B cell (primary cell): ENCODE measurements at regions not wholly inside any gene's neighbourhood (a gene's known extent, or its start where the extent isn't known, plus 50 kb on each side); places are given as distances from the start of the nearest gene placed in this dataset.

Experiments used
- ATAC-seq: fragments of 200-7000 bp; cut with Tn5 transposase; one replicate; pipeline ENCODE4 v1.10.0; 2021; ENCODE audit warnings: low read depth, mild to moderate bottlenecking, moderate number of reproducible peaks, moderate library complexity
- CTCF ChIA-PET: fragments of 350-600 bp; sonication (Branson Sonifier 250); formaldehyde crosslinking; loops from one replicate; lab custom pipeline; 2021; ENCODE audit warnings: antibody characterized with exemption, inconsistent platforms; lab: Charles Lee
- POLR2A ChIA-PET: fragments of 350-600 bp; sonication (Branson Sonifier 250); formaldehyde crosslinking; loops from one replicate; lab custom pipeline; 2021; ENCODE audit warnings: antibody characterized with exemption; lab: Charles Lee
- DNase-seq: peaks from one replicate; pipeline ENCODE4 v3.0.0; 2013
- H2AFZ ChIP-seq: 2 replicates; pipeline ENCODE4 v1.6.1; 2012; ENCODE audit warnings: mild to moderate bottlenecking, low read depth, low read length; ENCODE audit not compliant: insufficient read depth, poor library complexity, severe bottlenecking
- H3K27ac ChIP-seq, 2 donors: 1 replicate in 1 of 2; 2 replicates in 1 of 2; pipeline ENCODE4 v1.5.1; 2012 to 2013; ENCODE audit warnings: low read length in 2 of 2, mild to moderate bottlenecking in 2 of 2, moderate library complexity in 1 of 2
- H3K27me3 ChIP-seq, 4 experiments: fragments of 200-600 bp in 1 of 4; sonication (generic) in 1 of 4; replicated peaks in 1 of 4; 1 replicate in 2 of 4; 2 replicates in 2 of 4; pipeline versions ENCODE4 v1.6.1 to v1.7.0; 2013 to 2016; ENCODE audit warnings: low read length in 3 of 4, mild to moderate bottlenecking in 2 of 4, mixed read lengths in 1 of 4, moderate library complexity in 1 of 4; ENCODE audit not compliant: insufficient read depth in 4 of 4, control insufficient read depth in 3 of 4; ENCODE audit errors: control extremely low read depth in 1 of 4
- H3K36me3 ChIP-seq, 2 experiments: replicated peaks in 1 of 2; 1 replicate in 1 of 2; 2 replicates in 1 of 2; pipeline versions ENCODE4 v1.6.1 to v1.7.1; 2013; ENCODE audit warnings: low read length in 1 of 2; ENCODE audit not compliant: insufficient read depth in 2 of 2, control insufficient read depth in 1 of 2; ENCODE audit errors: control extremely low read depth in 1 of 2, extremely low read depth in 1 of 2
- H3K4me1 ChIP-seq, 2 donors: fragments of 200-600 bp in 1 of 2; sonication (generic) in 1 of 2; 1 replicate in 1 of 2; 2 replicates in 1 of 2; pipeline versions ENCODE4 v1.5.1 to v1.6.1; 2013 to 2017; ENCODE audit warnings: low read length in 2 of 2; ENCODE audit not compliant: control insufficient read depth in 2 of 2, insufficient read depth in 2 of 2
- H3K4me2 ChIP-seq: replicated peaks from 2 replicates; pipeline ENCODE3; 2012; ENCODE audit warnings: mild to moderate bottlenecking, low read depth, low read length; ENCODE audit not compliant: poor library complexity, severe bottlenecking
- H3K4me3 ChIP-seq, 5 experiments: fragments of 200-600 bp in 1 of 5; sonication (generic) in 1 of 5; 1 replicate in 3 of 5; 2 replicates in 2 of 5; pipeline versions ENCODE4 v1.5.1 to v1.7.0; 2011 to 2016; ENCODE audit warnings: low read length in 4 of 5, mild to moderate bottlenecking in 4 of 5, low read depth in 2 of 5, control low read depth in 1 of 5, moderate library complexity in 1 of 5; ENCODE audit not compliant: insufficient read depth in 1 of 5; ENCODE audit errors: control extremely low read depth in 1 of 5, extremely low read depth in 1 of 5
- H3K79me2 ChIP-seq: fragments of 200-600 bp; sonication (generic); one replicate; pipeline ENCODE4 v1.6.0; 2016; ENCODE audit warnings: low read length; ENCODE audit not compliant: control insufficient read depth, insufficient read depth
- H3K9ac ChIP-seq: fragments of 200-600 bp; sonication (generic); 2 replicates; pipeline ENCODE4 v1.6.1; 2017; ENCODE audit warnings: mild to moderate bottlenecking, low read length, moderate library complexity
- H3K9me3 ChIP-seq, 3 donors: one replicate each; pipeline versions ENCODE4 v1.6.1 to v1.7.1; 2013; ENCODE audit warnings: low read length in 2 of 3; ENCODE audit not compliant: control insufficient read depth in 2 of 3, insufficient read depth in 1 of 3; ENCODE audit errors: control extremely low read depth in 1 of 3
- H4K20me1 ChIP-seq: 2 replicates; pipeline ENCODE4 v1.6.0; 2012; ENCODE audit warnings: mild to moderate bottlenecking, low read length; ENCODE audit not compliant: insufficient read depth, control insufficient read depth, poor library complexity, severe bottlenecking
- H3K27ac Mint-ChIP-seq: one replicate; pipeline ENCODE4 v1.8.0; 2021; ENCODE audit warnings: mixed read lengths
- H3K27me3 Mint-ChIP-seq: one replicate; pipeline ENCODE4 v1.8.0; 2021; ENCODE audit warnings: mixed read lengths
- H3K4me1 Mint-ChIP-seq: one replicate; pipeline ENCODE4 v1.8.0; 2021; ENCODE audit warnings: mixed read lengths
- H3K4me3 Mint-ChIP-seq: one replicate; pipeline ENCODE4 v1.8.0; 2021; ENCODE audit warnings: mixed read lengths
- H3K9me3 Mint-ChIP-seq: one replicate; pipeline ENCODE4 v1.8.0; 2022; ENCODE audit warnings: mixed read lengths; ENCODE audit not compliant: insufficient read depth
- EZH2 ChIP-seq: IDR thresholded peaks from 2 replicates; pipeline ENCODE4 v1.6.1; 2012; ENCODE audit warnings: borderline replicate concordance, low read depth, mild to moderate bottlenecking, moderate library complexity, low read length; ENCODE audit not compliant: insufficient read depth, poor library complexity, severe bottlenecking
- WGBS: methylation state at CpG from one replicate; pipeline ENCODE4 v1.1.5; 2013; ENCODE audit warnings: missing lambda C conversion rate; ENCODE audit not compliant: insufficient coverage; 5-methylcytosine and 5-hydroxymethylcytosine counted together
- intact Hi-C: fragments of 100-400 bp; cut with micrococcal nuclease; formaldehyde crosslinking; loops from one replicate; pipeline ENCODE4 v1.10.0; 2022
- TF ChIP-seq, protein P1 (sequence below): fragments of 200-600 bp; IDR thresholded peaks from one replicate; pipeline ENCODE4 v1.8.0; 2022; ENCODE audit warnings: antibody characterized with exemption, mild to moderate bottlenecking

DNA sequence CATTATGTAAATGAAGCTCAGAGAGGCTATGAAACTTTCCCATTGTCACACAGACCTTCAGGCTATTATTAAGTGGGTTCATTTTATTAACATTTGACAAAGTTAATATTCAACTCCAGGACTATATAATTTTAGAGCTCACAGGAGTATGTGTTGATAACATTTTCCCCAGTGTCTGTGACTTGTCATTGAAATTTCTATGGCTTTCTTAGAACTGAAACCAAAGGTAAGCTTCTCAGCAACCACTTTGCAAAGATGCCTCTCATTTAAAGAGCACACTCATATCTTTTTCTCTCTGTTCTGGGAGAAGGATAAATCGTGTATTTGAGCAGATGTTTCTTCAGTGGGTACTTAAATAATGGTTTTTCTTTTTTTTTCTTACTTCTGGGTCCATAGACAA is 61.8 kb upstream of the LHCGR start:
- DNase-seq = no peak
- ChIA-PET POLR2A (no interaction called here), CTCF (no interaction called here)
- Histone ChIP-seq H4K20me1 (no peaks in the 10 kb centered on the region), H3K9ac (no peak overlapping the region), H2AFZ (no peak overlapping the region), H3K27me3 (no peaks in the 10 kb centered on the region), H3K4me2 (no peak overlapping the region), H3K36me3 (no peaks in the 10 kb centered on the region), H3K4me1 (no peaks in the 10 kb centered on the region), H3K4me3 (no peak overlapping the region), H3K9me3 (no peaks in the 10 kb centered on the region), H3K27ac (no peak overlapping the region), H3K79me2 (no peaks in the 10 kb centered on the region)
- Mint-ChIP-seq H3K4me3 (no peak overlapping the region), H3K27me3 (peaks cover 18% of the 10 kb centered on the region), H3K27ac (no peak overlapping the region), H3K9me3 (no peaks in the 10 kb centered on the region), H3K4me1 (no peaks in the 10 kb centered on the region)
- intact Hi-C loops = no loop called here
- no peak for TF ChIP-seq EZH2
- TF ChIP-seq, protein P1, sequence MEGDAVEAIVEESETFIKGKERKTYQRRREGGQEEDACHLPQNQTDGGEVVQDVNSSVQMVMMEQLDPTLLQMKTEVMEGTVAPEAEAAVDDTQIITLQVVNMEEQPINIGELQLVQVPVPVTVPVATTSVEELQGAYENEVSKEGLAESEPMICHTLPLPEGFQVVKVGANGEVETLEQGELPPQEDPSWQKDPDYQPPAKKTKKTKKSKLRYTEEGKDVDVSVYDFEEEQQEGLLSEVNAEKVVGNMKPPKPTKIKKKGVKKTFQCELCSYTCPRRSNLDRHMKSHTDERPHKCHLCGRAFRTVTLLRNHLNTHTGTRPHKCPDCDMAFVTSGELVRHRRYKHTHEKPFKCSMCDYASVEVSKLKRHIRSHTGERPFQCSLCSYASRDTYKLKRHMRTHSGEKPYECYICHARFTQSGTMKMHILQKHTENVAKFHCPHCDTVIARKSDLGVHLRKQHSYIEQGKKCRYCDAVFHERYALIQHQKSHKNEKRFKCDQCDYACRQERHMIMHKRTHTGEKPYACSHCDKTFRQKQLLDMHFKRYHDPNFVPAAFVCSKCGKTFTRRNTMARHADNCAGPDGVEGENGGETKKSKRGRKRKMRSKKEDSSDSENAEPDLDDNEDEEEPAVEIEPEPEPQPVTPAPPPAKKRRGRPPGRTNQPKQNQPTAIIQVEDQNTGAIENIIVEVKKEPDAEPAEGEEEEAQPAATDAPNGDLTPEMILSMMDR = no peak
- WGBS = no CpG with 5 or more reads among the region's 1 CpG
- ATAC-seq = no peak

- Histone ChIP-seq H3K79me2 (no peaks in the 10 kb centered on the region), H3K9me3 (no peaks in the 10 kb centered on the region), H3K27ac (no peak overlapping the region), H3K27me3 (no peaks in the 10 kb centered on the region), H3K4me2 (no peak overlapping the region), H2AFZ (no peak overlapping the region), H4K20me1 (no peaks in the 10 kb centered on the region), H3K9ac (no peak overlapping the region), H3K36me3 (no peaks in the 10 kb centered on the region), H3K4me1 (no peaks in the 10 kb centered on the region), H3K4me3 (no peak overlapping the region)
- intact Hi-C loops = no loop called here
- no peak overlapping the region for H3K27ac Mint-ChIP-seq
- no peak for TF ChIP-seq EZH2
- TF ChIP-seq, protein P1 = no peak
- no peak overlapping the region for H3K4me3 Mint-ChIP-seq
- CTCF ChIA-PET = no interaction called here
- WGBS = 86% methylated on average over 1 of the region's 1 CpG
- ATAC-seq = no peak
- no peaks in the 10 kb centered on the region for H3K9me3 Mint-ChIP-seq
- H3K27me3 Mint-ChIP-seq = peaks cover 4% of the 10 kb centered on the region
- no peak for DNase-seq
- no peaks in the 10 kb centered on the region for H3K4me1 Mint-ChIP-seq
- POLR2A ChIA-PET = no interaction called here
Observed at GRCh38 chr2:48812416-48812815, 56.9 kb upstream of the LHCGR start.
